HepG2 (cell line): ENCODE measurements at regions not wholly inside any gene's neighbourhood (a gene's known extent, or its start where the extent isn't known, plus 50 kb on each side); places are given as distances from the start of the nearest gene placed in this dataset.

Source experiments
- ATAC-seq: fragments of 200-7000 bp; cut with Tn5 transposase; 3 replicates; pipeline ENCODE4 v1.9.1; 2020; ENCODE audit warnings: mild to moderate bottlenecking, moderate library complexity
- BruUV-seq: library from RNA; stranded (reverse); fragments of 400-500 nt; replicated peaks from 2 replicates; lab custom pipeline; 2021; lab: Mats Ljungman, UMichigan
- CTCF ChIA-PET: fragments of 300-600 bp; formaldehyde crosslinking; extraction: SDS; loops from one replicate; lab custom pipeline; 2021; ENCODE audit warnings: low total read pairs, inconsistent platforms, low intra/inter-chr PET ratio; lab: Yijun Ruan, JAX
- POLR2A ChIA-PET: fragments of 350-600 bp; sonication (Branson Sonifier 250); formaldehyde crosslinking; loops from one replicate; lab custom pipeline; 2020; ENCODE audit warnings: antibody characterized with exemption, inconsistent platforms; lab: Yijun Ruan, JAX
- DNase-seq: peaks from one replicate; pipeline ENCODE4 v3.0.0-alpha.2; 2015; ENCODE audit warnings: low spot score
- FAIRE-seq: peaks from 3 replicates; lab custom pipeline; 2011; peaks lifted over from hg19 to GRCh38; lab: Jason Lieb, UNC
- H2AFZ ChIP-seq: one replicate; pipeline ENCODE4 v1.6.1; 2011; ENCODE audit warnings: low read length, inconsistent platforms
- H3K27ac ChIP-seq: fragments of 300-600 bp; 3 replicates; pipeline ENCODE4 v1.8.0; 2011; ENCODE audit warnings: mixed run types, mild to moderate bottlenecking, mixed read lengths, low read length, inconsistent platforms; ENCODE audit not compliant: insufficient read depth; ENCODE audit errors: extremely low read length
- H3K27me3 ChIP-seq, 2 experiments: fragments of 200-600 bp in 1 of 2; 2 replicates in 1 of 2; 3 replicates in 1 of 2; pipeline versions ENCODE4 v1.6.0 to v1.8.0; 2011; ENCODE audit warnings: low read length in 2 of 2, mild to moderate bottlenecking in 2 of 2, moderate library complexity in 2 of 2, inconsistent platforms in 1 of 2; ENCODE audit not compliant: insufficient read depth in 2 of 2, control insufficient read depth in 1 of 2
- H3K36me3 ChIP-seq, 2 experiments: fragments of 200-600 bp in 1 of 2; replicated peaks in 1 of 2; 2 replicates in 1 of 2; 3 replicates in 1 of 2; pipeline versions ENCODE4 v1.5.1 to v1.8.0; 2011; ENCODE audit warnings: low read length in 2 of 2, inconsistent platforms in 1 of 2; ENCODE audit not compliant: insufficient read depth in 2 of 2, control insufficient read depth in 1 of 2
- H3K4me1 ChIP-seq: 2 replicates; pipeline ENCODE4 v1.5.1; 2012; ENCODE audit warnings: low read length, inconsistent platforms; ENCODE audit not compliant: insufficient read depth
- H3K4me2 ChIP-seq: 2 replicates; pipeline ENCODE4 v1.6.0; 2011; ENCODE audit warnings: low read depth, low read length, inconsistent platforms
- H3K4me3 ChIP-seq, 3 experiments: fragments of 200-600 bp in 1 of 3; sonication (generic), shearing (Covaris generic) in 1 of 3; replicated peaks in 1 of 3; 2 replicates each; pipeline ENCODE4 v1.5.1; 2011 to 2016; ENCODE audit warnings: low read length in 3 of 3, inconsistent platforms in 2 of 3, low read depth in 2 of 3, mild to moderate bottlenecking in 2 of 3, control low read depth in 1 of 3, mixed read lengths in 1 of 3; ENCODE audit not compliant: insufficient read depth in 1 of 3
- H3K79me2 ChIP-seq: one replicate; pipeline ENCODE4 v1.6.1; 2011; ENCODE audit warnings: low read length, inconsistent platforms; ENCODE audit not compliant: insufficient read depth
- H3K9ac ChIP-seq: 2 replicates; pipeline ENCODE4 v1.6.0; 2011; ENCODE audit warnings: mild to moderate bottlenecking, low read depth, low read length, inconsistent platforms; ENCODE audit not compliant: insufficient read depth
- H3K9me3 ChIP-seq: 2 replicates; pipeline ENCODE4 v1.5.1; 2012; ENCODE audit warnings: mild to moderate bottlenecking, low read length
- H4K20me1 ChIP-seq: 2 replicates; pipeline ENCODE4 v1.6.0; 2011; ENCODE audit warnings: inconsistent platforms, mild to moderate bottlenecking, low read length, moderate library complexity; ENCODE audit not compliant: insufficient read depth
- BCL6 ChIP-seq: IDR thresholded peaks from 2 replicates; pipeline ENCODE4 v1.6.1; 2016; ENCODE audit warnings: missing genetic modification reagents, missing compliant biosample characterization
- CCDC6 ChIP-seq: sonication (generic); formaldehyde crosslinking; IDR thresholded peaks from 2 replicates; pipeline ENCODE4 v1.8.1; 2022; ENCODE audit warnings: mild to moderate bottlenecking, missing genetic modification reagents, moderate library complexity
- KDM5A ChIP-seq: fragments of 200-600 bp; sonication (generic); IDR thresholded peaks from 2 replicates; pipeline ENCODE4 v1.7.0; 2018; ENCODE audit warnings: antibody characterized with exemption, mild to moderate bottlenecking, low read length, borderline replicate concordance
- MAFK ChIP-seq, 2 experiments: IDR thresholded peaks in 1 of 2; conservative IDR thresholded peaks in 1 of 2; 2 replicates each; pipeline ENCODE4 v1.6.1; 2011; ENCODE audit warnings: improper control_type of control experiment in 2 of 2, low read length in 2 of 2
- SMARCE1 ChIP-seq: fragments of 450-650 bp; IDR thresholded peaks from 2 replicates; pipeline ENCODE4 v1.6.1; 2017; ENCODE audit warnings: borderline replicate concordance
- SP140L ChIP-seq: sonication (generic); formaldehyde crosslinking; IDR thresholded peaks from 2 replicates; pipeline ENCODE4 v1.4.0; 2020; ENCODE audit warnings: missing genetic modification reagents, borderline replicate concordance
- ZFP62 ChIP-seq: sonication (generic); formaldehyde crosslinking; IDR thresholded peaks from 2 replicates; pipeline ENCODE4 v1.4.0; 2020; ENCODE audit warnings: missing genetic modification reagents
- ZFP90 ChIP-seq: sonication (generic); formaldehyde crosslinking; IDR thresholded peaks from 2 replicates; pipeline ENCODE4 v1.8.0; 2022; ENCODE audit warnings: missing genetic modification reagents, mild to moderate bottlenecking, inconsistent platforms, borderline replicate concordance
- ZNF138 ChIP-seq: sonication (generic); formaldehyde crosslinking; IDR thresholded peaks from 2 replicates; pipeline ENCODE4 v1.5.0; 2020; ENCODE audit warnings: mild to moderate bottlenecking, low read depth, missing genetic modification reagents
- WGBS: methylation state at CpG from one replicate; pipeline ENCODE4 v1.1.6; 2017; ENCODE audit warnings: low lambda C conversion rate; 5-methylcytosine and 5-hydroxymethylcytosine counted together
- in situ Hi-C: cut with HindIII; loops from 2 replicates; pipeline ENCODE4 v1.10.0; 2017; ENCODE audit warnings: low pct_unique_long_range_greater_than_20kb; ENCODE audit not compliant: extremely low pct_ligation_motif_present
- intact Hi-C: fragments of 100-400 bp; cut with micrococcal nuclease; formaldehyde crosslinking; loops from one replicate; pipeline ENCODE4 v1.10.0; 2022; ENCODE audit not compliant: unreplicated experiment
- TF ChIP-seq, protein P1 (sequence below): sonication (generic); formaldehyde crosslinking; IDR thresholded peaks from 2 replicates; pipeline ENCODE4 v1.9.0; 2021; ENCODE audit warnings: missing genetic modification reagents, mild to moderate bottlenecking, borderline replicate concordance
- TF ChIP-seq, protein P2 (sequence below): sonication (generic); formaldehyde crosslinking; IDR thresholded peaks from 2 replicates; pipeline ENCODE4 v1.5.1; 2020; ENCODE audit warnings: missing genetic modification reagents, mild to moderate bottlenecking, borderline replicate concordance
- TF ChIP-seq, protein P3 (sequence below): sonication (generic); formaldehyde crosslinking; IDR thresholded peaks from 2 replicates; pipeline ENCODE4 v1.4.0; 2020; ENCODE audit warnings: missing genetic modification reagents, mild to moderate bottlenecking, borderline replicate concordance
- TF ChIP-seq, protein P4 (sequence below): sonication (generic); formaldehyde crosslinking; IDR thresholded peaks from 2 replicates; pipeline ENCODE4 v1.4.0; 2020; ENCODE audit warnings: missing genetic modification reagents, mild to moderate bottlenecking, borderline replicate concordance

DNA sequence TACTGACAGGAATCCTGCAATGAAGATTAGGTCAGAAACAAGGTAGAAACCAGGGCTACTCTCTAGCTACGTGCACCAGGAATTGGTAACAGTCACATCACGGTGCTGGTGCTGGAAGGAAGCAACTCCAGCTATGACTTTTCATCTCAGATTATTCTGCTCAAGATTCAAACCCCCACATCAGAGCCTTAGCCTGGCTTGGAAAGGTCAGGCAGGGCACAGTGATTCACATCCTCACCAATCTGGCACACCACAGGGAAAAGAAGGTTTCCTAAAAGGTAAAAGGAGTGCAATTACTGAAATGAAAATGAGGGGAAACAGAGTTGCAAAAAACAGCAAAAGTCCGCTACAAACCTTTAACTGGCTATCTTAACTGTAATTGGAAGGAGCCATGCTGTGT is 240.2 kb upstream of the NPSR1 start:
- ATAC-seq (no peak), FAIRE-seq (no peak), DNase-seq (no peak)
- Histone ChIP-seq H3K27ac (no peak overlapping the region), H3K27me3 (no peaks in the 10 kb centered on the region), H3K79me2 (no peaks in the 10 kb centered on the region), H3K9me3 (no peaks in the 10 kb centered on the region), H3K4me2 (no peak overlapping the region), H3K9ac (no peak overlapping the region), H3K36me3 (no peaks in the 10 kb centered on the region; a peak in 2 of 5 replicates), H3K4me3 (no peak overlapping the region), H3K4me1 (no peaks in the 10 kb centered on the region), H4K20me1 (no peaks in the 10 kb centered on the region), H2AFZ (no peak overlapping the region)
- CTCF ChIA-PET: no interaction called here
- intact Hi-C loops (no loop called here), in situ Hi-C loops (no loop called here)
- no TSS peak for BruUV-seq
- TF ChIP-seq ZNF138 (CRISPR knock-in tag) (no peak), CCDC6 (CRISPR knock-in tag) (no peak), SP140L (CRISPR knock-in tag) (no peak), ZFP90 (no peak), ZFP62 (CRISPR knock-in tag) (no peak), SMARCE1 (no peak), MAFK (conservative IDR thresholded peaks at IDR 0.05 in 1 of 2, IDR thresholded peaks at IDR 0.05 in 1 of 2; ENCODE audit: low read length in 2 of 2) (no peak), BCL6 (CRISPR knock-in tag) (no peak), KDM5A (no peak)
- TF ChIP-seq, protein P1, sequence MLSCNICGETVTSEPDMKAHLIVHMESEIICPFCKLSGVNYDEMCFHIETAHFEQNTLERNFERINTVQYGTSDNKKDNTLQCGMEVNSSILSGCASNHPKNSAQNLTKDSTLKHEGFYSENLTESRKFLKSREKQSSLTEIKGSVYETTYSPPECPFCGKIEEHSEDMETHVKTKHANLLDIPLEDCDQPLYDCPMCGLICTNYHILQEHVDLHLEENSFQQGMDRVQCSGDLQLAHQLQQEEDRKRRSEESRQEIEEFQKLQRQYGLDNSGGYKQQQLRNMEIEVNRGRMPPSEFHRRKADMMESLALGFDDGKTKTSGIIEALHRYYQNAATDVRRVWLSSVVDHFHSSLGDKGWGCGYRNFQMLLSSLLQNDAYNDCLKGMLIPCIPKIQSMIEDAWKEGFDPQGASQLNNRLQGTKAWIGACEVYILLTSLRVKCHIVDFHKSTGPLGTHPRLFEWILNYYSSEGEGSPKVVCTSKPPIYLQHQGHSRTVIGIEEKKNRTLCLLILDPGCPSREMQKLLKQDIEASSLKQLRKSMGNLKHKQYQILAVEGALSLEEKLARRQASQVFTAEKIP (CRISPR knock-in tag): no peak
- TF ChIP-seq, protein P2, sequence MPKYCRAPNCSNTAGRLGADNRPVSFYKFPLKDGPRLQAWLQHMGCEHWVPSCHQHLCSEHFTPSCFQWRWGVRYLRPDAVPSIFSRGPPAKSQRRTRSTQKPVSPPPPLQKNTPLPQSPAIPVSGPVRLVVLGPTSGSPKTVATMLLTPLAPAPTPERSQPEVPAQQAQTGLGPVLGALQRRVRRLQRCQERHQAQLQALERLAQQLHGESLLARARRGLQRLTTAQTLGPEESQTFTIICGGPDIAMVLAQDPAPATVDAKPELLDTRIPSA (CRISPR knock-in tag): no peak
- TF ChIP-seq, protein P3, sequence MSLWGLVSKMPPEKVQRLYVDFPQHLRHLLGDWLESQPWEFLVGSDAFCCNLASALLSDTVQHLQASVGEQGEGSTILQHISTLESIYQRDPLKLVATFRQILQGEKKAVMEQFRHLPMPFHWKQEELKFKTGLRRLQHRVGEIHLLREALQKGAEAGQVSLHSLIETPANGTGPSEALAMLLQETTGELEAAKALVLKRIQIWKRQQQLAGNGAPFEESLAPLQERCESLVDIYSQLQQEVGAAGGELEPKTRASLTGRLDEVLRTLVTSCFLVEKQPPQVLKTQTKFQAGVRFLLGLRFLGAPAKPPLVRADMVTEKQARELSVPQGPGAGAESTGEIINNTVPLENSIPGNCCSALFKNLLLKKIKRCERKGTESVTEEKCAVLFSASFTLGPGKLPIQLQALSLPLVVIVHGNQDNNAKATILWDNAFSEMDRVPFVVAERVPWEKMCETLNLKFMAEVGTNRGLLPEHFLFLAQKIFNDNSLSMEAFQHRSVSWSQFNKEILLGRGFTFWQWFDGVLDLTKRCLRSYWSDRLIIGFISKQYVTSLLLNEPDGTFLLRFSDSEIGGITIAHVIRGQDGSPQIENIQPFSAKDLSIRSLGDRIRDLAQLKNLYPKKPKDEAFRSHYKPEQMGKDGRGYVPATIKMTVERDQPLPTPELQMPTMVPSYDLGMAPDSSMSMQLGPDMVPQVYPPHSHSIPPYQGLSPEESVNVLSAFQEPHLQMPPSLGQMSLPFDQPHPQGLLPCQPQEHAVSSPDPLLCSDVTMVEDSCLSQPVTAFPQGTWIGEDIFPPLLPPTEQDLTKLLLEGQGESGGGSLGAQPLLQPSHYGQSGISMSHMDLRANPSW (CRISPR knock-in tag): no peak
- TF ChIP-seq, protein P4, sequence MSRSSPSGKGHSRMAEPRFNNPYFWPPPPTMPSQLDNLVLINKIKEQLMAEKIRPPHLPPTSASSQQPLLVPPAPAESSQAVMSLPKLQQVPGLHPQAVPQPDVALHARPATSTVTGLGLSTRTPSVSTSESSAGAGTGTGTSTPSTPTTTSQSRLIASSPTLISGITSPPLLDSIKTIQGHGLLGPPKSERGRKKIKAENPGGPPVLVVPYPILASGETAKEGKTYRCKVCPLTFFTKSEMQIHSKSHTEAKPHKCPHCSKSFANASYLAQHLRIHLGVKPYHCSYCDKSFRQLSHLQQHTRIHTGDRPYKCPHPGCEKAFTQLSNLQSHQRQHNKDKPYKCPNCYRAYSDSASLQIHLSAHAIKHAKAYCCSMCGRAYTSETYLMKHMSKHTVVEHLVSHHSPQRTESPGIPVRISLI (CRISPR knock-in tag): no peak
- 94% methylated on average over 3 of the region's 3 CpGs for WGBS
- POLR2A ChIA-PET: no interaction called here
